Activated T-helper 1 cell treated with anti-CD3 and anti-CD28 coated beads, Interleukin-2, amount 50 U/mL, for 16 hours (primary cell): ENCODE measurements at regions not wholly inside any gene's neighbourhood (a gene's known extent, or its start where the extent isn't known, plus 50 kb on each side); places are given as distances from the start of the nearest gene placed in this dataset.

Experiments
- DNase-seq, 2 donors: peaks; one replicate each; pipeline ENCODE4 v3.0.0-alpha.2; 2020; ENCODE audit warnings: low read depth in 1 of 2, low spot score in 1 of 2

DNA sequence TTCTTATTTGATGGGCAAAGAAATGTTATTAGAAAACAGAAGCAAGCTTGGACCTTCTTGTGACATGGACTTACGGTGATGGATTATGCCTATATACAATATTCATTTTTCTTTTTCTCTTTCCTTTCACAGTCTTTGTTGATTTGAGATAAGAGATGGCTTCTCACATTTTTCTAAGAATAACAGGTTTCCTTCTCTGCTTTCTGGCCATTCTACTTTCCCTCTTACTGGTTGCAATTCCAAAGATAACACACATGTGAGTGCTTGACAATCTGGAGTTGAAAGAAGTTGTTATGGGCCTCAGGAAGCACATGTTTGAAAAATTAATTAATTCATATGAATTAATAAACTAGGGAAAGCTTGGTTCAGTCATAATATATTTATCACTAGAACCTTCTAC lies 89.8 kb upstream of the RPS23 start:
- DNase-seq: no peak

DNA sequence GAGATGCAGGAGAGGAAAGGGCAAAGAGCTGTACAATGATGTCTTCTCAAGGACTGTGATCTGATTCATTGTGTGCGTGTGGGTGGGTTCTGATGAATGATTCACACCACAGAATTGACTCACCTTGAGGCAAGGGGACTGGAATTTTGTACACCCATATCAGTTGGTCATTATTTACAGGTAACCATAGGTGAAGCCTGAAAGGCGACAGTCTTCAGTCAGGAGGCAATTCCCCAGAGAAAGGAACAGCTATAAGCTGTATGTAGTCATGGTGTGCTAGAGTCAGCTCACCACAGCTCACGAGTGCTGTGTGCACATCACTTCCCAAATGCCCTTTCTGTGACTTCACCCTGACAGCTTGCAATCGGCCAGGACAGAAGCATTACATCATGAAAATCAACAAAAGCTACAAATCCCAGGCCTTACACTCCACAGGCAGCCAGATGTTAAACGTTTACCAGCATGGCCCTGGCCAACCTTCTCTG lies 87.6 kb upstream of the RPS23 start:
- peak in 1 of 2 donors; percentile 12 for DNase-seq

GRCh38 chr5:82365026-82365425 lies 86.9 kb upstream of the RPS23 start:
- no peak for DNase-seq

DNA sequence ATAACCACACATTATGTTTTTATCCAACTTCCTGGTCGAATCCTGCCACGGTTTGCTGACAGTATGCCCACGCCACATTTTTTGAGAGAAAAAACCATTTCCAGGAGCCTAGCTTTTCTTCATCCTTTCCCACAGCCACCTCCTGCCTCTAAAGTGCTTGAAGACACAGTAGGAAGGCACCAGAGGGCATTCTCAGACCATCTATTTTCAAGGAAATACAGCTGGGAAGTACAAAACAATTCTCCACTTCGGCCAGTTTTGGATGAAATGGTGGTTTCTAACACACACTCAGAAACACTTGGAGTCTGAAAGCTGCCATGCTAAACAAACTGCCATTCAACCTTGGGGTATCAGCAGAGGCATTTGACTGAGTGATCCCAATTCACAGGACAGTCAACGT lies 86.3 kb upstream of the RPS23 start:
- no peak for DNase-seq

DNA sequence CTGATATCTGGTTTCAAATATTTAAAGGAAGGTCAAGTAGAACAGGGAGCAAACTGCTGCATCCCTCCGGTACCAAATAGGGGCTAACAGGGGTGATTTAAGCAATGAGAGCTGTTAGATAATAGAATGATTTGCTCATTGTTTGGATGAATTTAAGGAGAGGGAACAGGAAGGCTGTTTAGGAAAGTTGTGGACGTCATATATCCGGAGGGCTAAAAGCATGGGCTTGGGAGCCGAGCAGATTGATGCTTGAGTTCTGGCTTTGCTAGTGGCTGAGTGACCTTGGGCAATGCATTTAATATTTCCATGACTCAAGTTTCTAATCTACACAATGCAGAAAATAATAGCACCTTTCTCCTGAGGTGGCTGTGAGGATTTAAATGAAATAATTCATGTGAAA lies 85.4 kb upstream of the RPS23 start:
- DNase-seq: no peak

- no peak for DNase-seq
Measured at GRCh38 chr5:82362636-82363035, 84.5 kb upstream of the RPS23 start.

- no peak for DNase-seq
Measured at GRCh38 chr5:82360022-82360421, 81.9 kb upstream of the RPS23 start.

DNA sequence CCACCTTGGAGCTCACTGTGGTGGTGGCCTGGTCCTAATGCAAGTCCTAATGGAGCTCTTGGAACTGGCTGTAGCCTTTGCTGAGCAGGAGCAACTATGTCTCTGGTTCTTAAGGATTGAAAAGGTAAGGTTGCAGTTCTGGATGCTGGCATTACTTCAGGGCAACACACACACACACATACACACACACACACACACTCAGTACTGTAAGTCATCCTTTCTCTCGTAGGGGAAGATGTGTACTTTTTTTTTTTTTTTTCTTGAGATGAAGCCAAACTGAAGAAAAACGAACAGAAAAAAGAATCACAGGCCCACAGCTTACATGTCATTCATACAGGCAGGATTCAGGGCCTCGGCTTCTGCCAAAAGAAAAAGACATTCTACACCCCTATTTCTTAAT lies 81.1 kb upstream of the RPS23 start:
- no peak for DNase-seq

DNA sequence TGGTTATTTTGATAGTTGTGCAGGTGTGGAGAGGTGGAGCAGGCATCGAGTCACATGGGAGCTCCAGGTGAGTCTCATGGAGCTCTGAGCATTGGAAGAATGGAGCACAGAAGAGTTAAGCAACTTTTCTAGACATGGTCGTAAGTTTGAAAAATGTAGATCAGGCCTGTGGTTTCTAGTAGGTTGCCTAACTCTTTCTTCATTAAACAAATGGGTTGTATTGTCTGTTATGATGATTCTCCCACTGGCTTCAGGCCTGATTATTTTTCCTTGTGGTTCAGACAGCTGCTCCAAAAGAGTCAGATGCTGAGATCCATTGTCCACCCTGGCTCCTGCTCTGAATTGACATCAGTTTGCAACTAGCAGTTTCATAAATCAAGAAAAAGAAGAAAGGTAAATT lies 80.3 kb upstream of the RPS23 start:
- DNase-seq: no peak

DNA sequence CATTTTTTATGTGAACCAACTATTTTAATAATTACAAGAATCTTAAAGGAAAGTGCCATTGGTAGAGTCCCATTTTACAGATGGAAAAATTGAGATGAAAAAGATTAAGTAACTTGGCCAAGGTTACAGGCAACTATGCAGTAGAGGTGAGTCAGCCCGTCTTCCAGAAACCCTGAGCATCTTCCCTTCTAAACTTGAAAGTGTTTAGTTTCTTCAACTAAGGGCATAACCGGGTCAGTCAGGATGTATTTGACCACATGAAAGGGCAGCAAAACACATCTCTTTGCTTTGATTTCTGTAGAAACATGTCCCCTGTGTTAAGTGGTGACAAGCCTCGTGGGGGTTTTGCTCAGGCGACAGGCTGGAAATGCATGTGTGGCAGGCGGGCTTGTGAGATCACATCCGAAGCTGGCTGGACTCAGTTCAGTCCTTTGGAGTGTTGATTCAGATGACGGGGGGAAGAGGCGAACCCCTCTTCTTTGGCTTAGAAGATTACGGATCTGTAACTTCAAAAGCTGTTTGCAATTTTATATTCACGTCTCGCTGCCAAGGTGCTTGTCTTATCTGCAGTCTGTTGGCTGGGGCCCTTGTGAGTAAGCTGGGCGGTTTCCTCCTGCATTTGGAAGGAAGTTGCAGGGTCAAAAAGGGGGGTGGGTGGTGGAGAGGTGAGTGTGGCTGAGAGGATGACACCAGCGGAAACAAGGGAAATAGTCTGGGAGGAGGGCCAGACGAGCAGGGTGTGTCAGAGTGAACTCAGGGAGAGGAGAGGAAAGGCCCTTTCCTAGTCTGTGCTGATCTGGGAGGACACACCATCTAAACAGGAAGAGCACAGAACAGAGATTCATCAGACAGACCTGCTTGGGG lies 78.9 kb upstream of the RPS23 start:
- DNase-seq: peak; percentile 43 to 47

- no peak for DNase-seq
Measured at GRCh38 chr5:82356021-82356420, 77.9 kb upstream of the RPS23 start.

DNA sequence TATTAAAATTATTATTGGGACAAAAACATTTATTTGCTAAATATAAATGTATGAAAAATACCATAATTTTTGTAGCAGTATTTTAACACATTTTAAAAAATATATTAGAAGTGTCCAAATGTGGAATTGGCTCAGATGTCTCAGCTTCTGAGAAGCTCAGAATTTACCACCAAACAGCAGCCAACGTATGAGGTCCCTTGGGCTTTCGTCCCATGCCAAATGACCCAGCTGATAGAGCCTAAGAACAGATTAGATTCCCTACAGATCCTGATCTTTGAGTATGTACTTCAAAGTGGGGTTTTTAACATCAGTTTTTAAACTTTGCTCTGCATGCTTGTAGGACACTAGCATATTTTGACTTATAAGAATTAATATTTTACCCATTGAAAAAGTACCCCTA lies 77.3 kb upstream of the RPS23 start:
- no peak for DNase-seq

DNA sequence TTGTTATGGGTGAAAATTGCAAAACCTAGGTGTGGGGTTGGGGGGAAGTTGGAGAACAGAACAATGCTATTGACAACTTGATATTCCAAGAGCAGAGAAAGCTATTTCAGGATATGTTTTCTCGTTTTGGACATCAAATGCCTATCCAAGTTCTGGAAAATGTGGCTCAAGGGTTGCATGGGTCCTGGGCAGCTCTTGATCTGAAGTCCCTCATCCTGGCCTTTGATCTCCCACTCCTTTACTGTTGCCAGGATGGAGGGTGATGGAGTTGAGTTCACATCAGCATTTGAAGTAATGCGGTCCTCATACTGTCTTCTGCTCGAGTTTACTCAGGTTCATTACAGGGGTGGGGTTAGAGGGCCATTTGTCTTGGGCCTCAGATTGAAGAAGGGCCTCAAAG lies 76.9 kb upstream of the RPS23 start:
- no peak for DNase-seq

DNA sequence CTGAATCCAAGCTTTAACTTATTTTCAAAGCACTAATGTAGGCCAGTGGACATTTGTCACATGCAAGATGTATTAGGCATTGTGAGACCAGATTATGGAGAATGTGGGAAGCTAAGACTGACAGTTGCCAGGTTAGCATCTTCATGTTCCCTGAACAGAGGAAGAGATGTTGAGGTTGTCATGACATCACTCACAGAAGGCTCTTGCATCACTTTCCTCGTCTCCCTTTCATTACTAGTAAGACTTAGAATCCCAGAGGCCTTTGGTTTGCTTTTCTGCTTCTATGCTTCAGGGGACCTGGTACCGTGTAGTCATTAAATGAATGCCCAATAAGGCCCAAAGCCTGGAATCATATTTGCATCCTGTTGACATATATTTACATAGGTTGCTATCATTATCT lies 76.4 kb upstream of the RPS23 start:
- DNase-seq: no peak

DNA sequence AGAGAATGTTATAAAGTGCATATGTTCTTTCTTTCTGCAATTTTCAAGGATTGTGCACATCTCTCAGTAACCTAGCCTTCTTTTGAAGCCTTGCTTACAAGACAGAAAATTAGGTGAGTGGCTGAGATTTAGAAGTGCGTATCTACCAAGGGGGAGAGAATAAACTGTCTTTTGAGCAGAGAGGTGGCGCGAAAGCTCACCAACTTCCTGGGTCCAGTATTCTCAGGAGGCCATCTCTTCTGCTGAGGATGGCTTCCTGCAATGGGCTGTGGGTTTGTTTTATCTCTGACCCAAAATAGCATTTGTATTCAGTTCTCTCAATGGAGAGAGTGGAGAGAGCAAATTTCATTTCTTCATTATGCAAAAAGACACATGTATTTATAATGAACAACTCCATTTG lies 75.4 kb upstream of the RPS23 start:
- no peak for DNase-seq

GRCh38 chr5:82352146-82352791 lies 74.1 kb upstream of the RPS23 start:
- no peak for DNase-seq

DNA sequence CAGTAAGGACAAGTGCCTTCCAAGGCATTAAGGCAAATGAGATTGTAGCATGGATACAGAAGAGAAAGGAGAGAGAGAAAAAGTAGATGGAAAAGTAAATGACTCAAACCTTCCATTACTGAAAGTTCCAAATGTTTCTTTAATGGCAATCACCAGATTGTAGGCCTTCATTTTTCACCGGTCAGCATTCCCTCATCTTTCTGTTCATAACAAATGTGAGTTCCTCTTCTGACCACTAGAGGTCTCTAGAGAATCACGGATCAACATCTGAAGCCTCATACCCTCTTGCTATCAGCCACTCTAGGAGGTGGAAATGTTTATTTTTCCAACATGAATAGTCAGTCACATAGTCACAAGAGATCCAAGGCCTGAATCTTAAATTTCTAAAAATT lies 73.6 kb upstream of the RPS23 start:
- DNase-seq: no peak

- no peak for DNase-seq
Measured at GRCh38 chr5:82351297-82351696, 73.1 kb upstream of the RPS23 start.

GRCh38 chr5:82349652-82350051 lies 71.5 kb upstream of the RPS23 start:
- no peak for DNase-seq

- DNase-seq: no peak
Measured at GRCh38 chr5:82348784-82349425, 70.8 kb upstream of the RPS23 start.

DNA sequence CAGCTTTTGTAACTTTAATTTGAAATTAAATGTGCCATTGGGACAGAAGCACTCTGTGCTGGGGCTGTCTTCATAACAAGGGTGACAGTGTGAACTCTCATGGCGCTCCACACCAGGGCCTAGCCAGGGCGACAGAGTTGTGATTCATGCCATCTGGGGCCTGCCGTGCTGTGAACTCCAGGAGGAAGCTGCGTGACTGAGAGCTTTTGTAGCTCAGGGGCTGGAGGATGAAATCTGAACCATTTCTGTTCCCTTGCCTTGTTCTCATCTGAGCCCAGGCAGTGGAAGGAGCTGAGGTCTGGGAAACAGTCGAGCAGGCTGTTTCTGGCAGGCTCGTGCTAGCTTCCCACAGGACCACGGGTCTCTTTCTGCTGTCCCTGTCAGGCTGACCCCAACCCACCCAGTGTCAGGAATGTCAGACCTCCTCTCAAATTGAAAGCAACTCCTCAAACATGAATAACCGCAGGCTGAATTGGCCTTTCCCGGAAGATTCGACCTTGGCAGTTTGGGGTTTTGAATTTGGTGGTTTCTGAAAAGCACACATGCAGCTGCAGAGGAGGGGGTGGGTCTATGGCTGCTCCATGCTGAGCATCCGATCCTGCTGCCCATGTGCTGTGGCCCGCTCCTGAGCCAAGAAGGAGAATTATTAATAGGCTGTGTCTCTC lies 69.2 kb upstream of the RPS23 start:
- DNase-seq: no peak
